Upper lobe of left lung (tissue), 4 donors: ENCODE measurements at regions not wholly inside any gene's neighbourhood (a gene's known extent, or its start where the extent isn't known, plus 50 kb on each side); places are given as distances from the start of the nearest gene placed in this dataset.

Source experiments
- EP300 ChIP-seq, 4 donors: sonication (generic); formaldehyde crosslinking; IDR thresholded peaks; one replicate each; pipeline ENCODE4 v1.5.1; 2017; ENCODE audit warnings: antibody characterized with exemption in 4 of 4, control low read depth in 2 of 4
- POLR2A ChIP-seq, 4 donors: fragments of 450-650 bp; IDR thresholded peaks; one replicate each; pipeline ENCODE4 v1.5.1; 2016 to 2017; ENCODE audit warnings: antibody characterized with exemption in 4 of 4, mild to moderate bottlenecking in 2 of 4
- TF ChIP-seq, protein P1 (sequence below), 6 experiments: fragments of 450-650 bp in 4 of 6; fragments of 200-600 bp in 2 of 6; sonication (generic) in 2 of 6; IDR thresholded peaks; one replicate each; pipeline ENCODE4 v1.5.1; 2016 to 2019; ENCODE audit warnings: antibody characterized with exemption in 6 of 6

DNA sequence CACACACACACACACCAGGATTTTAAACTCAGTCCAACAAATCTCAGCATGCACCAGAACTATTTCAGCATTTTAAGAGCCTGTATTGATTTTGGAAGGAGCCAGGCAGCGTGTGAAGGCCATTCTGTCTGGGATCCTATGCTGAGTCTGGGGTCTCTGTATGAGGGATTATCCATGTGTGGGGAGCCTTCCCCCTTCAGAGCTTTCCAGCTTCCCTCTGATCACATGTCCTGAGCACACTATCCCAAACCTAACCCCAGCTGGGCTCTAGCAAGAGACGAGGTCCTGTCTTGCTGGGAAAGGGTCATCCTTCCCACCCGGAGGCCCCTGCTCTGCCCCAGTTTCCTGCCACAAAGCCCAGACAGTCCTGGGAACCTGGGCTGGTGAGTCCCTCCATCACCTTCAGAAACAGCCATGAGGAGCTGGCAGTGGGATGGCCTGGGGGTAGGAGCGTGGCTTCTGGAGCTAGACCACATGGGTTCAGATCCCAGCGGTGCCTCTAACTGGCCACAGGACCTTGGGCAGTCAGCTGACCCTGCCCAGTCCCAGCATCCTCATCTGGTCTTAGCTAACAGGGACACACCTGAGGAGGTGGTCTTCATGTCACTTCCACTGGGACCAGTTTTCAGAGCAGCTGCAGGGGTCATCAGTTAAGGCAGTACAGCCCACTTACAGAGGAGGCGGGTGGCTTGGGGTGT lies 79.6 kb upstream of the RET start:
- TF ChIP-seq EP300 (IDR thresholded peaks at IDR 0.05) = no peak
- TF ChIP-seq POLR2A (IDR thresholded peaks at IDR 0.05) = no peak
- TF ChIP-seq, protein P1, sequence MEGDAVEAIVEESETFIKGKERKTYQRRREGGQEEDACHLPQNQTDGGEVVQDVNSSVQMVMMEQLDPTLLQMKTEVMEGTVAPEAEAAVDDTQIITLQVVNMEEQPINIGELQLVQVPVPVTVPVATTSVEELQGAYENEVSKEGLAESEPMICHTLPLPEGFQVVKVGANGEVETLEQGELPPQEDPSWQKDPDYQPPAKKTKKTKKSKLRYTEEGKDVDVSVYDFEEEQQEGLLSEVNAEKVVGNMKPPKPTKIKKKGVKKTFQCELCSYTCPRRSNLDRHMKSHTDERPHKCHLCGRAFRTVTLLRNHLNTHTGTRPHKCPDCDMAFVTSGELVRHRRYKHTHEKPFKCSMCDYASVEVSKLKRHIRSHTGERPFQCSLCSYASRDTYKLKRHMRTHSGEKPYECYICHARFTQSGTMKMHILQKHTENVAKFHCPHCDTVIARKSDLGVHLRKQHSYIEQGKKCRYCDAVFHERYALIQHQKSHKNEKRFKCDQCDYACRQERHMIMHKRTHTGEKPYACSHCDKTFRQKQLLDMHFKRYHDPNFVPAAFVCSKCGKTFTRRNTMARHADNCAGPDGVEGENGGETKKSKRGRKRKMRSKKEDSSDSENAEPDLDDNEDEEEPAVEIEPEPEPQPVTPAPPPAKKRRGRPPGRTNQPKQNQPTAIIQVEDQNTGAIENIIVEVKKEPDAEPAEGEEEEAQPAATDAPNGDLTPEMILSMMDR (IDR thresholded peaks at IDR 0.05) = no peak
